IMR-90 (cell line): ENCODE measurements at regions not wholly inside any gene's neighbourhood (a gene's known extent, or its start where the extent isn't known, plus 50 kb on each side); places are given as distances from the start of the nearest gene placed in this dataset.

Source experiments
- ATAC-seq: fragments of 200-7000 bp; cut with Tn5 transposase; 2 replicates; pipeline ENCODE4 v1.9.1; 2020; ENCODE audit warnings: low read depth, mild to moderate bottlenecking, moderate library complexity
- BruUV-seq: library from RNA; stranded (reverse); fragments of 400-500 nt; replicated peaks from 2 replicates; lab custom pipeline; 2021; lab: Mats Ljungman, UMichigan
- CTCF ChIA-PET: fragments of 300-600 bp; formaldehyde crosslinking; extraction: SDS; loops from one replicate; lab custom pipeline; 2021; ENCODE audit warnings: antibody characterized with exemption; lab: Yijun Ruan, JAX
- POLR2A ChIA-PET: fragments of 300-600 bp; sonication (Branson Sonifier 250); formaldehyde crosslinking; loops from one replicate; lab custom pipeline; 2022; ENCODE audit warnings: antibody characterized with exemption; ENCODE audit not compliant: unreplicated experiment; lab: Charles Lee
- DNase-seq: peaks from one replicate; pipeline ENCODE4 v3.0.0; 2013
- H2AFZ ChIP-seq: replicated peaks from 2 replicates; pipeline ENCODE3; 2013; ENCODE audit warnings: low read length, mild to moderate bottlenecking; ENCODE audit not compliant: poor library complexity
- H2AK5ac ChIP-seq: 2 replicates; pipeline ENCODE4 v1.6.1; 2013; ENCODE audit warnings: low read depth, low read length, inconsistent platforms
- H2AK9ac ChIP-seq: replicated peaks from 2 replicates; pipeline ENCODE3; 2013; ENCODE audit warnings: mild to moderate bottlenecking, low read depth, low read length, moderate library complexity; ENCODE audit not compliant: poor library complexity
- H2BK120ac ChIP-seq: 2 replicates; pipeline ENCODE4 v1.6.1; 2013; ENCODE audit warnings: low read depth, low read length, inconsistent platforms
- H2BK15ac ChIP-seq: 3 replicates; pipeline ENCODE4 v1.6.1; 2013; ENCODE audit warnings: low read depth, low read length, inconsistent platforms
- H2BK20ac ChIP-seq: 2 replicates; pipeline ENCODE4 v1.6.1; 2013; ENCODE audit warnings: low read depth, mild to moderate bottlenecking, inconsistent platforms, low read length, moderate library complexity
- H2BK5ac ChIP-seq: 2 replicates; pipeline ENCODE4 v1.6.1; 2013; ENCODE audit warnings: mild to moderate bottlenecking, low read depth, low read length, inconsistent platforms; ENCODE audit not compliant: poor library complexity, severe bottlenecking
- H3K14ac ChIP-seq: replicated peaks from 2 replicates; pipeline ENCODE4 v1.6.1; 2013; ENCODE audit warnings: low read depth, low read length, inconsistent platforms
- H3K18ac ChIP-seq: 2 replicates; pipeline ENCODE4 v1.6.1; 2013; ENCODE audit warnings: low read depth, low read length, control low read depth
- H3K23ac ChIP-seq: 2 replicates; pipeline ENCODE4 v1.6.1; 2013; ENCODE audit warnings: low read depth, low read length, inconsistent platforms
- H3K27ac ChIP-seq: 2 replicates; pipeline ENCODE4 v1.5.1; 2013; ENCODE audit warnings: mild to moderate bottlenecking, control low read depth, low read length; ENCODE audit not compliant: insufficient read depth
- H3K27me3 ChIP-seq: 2 replicates; pipeline ENCODE4 v1.6.1; 2013; ENCODE audit warnings: low read length; ENCODE audit not compliant: control insufficient read depth, insufficient read depth
- H3K36me3 ChIP-seq: 2 replicates; pipeline ENCODE4 v1.6.1; 2013; ENCODE audit warnings: low read length, mixed read lengths; ENCODE audit not compliant: control insufficient read depth, insufficient read depth
- H3K4ac ChIP-seq: 2 replicates; pipeline ENCODE4 v1.6.1; 2013; ENCODE audit warnings: low read depth, low read length, inconsistent platforms
- H3K4me1 ChIP-seq: 2 replicates; pipeline ENCODE4 v1.6.1; 2013; ENCODE audit warnings: low read length, mixed read lengths; ENCODE audit not compliant: control insufficient read depth, insufficient read depth
- H3K4me2 ChIP-seq: 2 replicates; pipeline ENCODE4 v1.6.1; 2013; ENCODE audit warnings: low read depth, mild to moderate bottlenecking, control low read depth, low read length, moderate library complexity
- H3K4me3 ChIP-seq: 2 replicates; pipeline ENCODE4 v1.5.1; 2013; ENCODE audit warnings: low read depth, mild to moderate bottlenecking, control low read depth, low read length, moderate library complexity; ENCODE audit not compliant: insufficient read depth
- H3K56ac ChIP-seq: 2 replicates; pipeline ENCODE4 v1.6.1; 2013; ENCODE audit warnings: low read length, inconsistent platforms; ENCODE audit not compliant: insufficient read depth; ENCODE audit errors: extremely low read depth
- H3K79me1 ChIP-seq, 2 experiments: 2 replicates each; pipeline ENCODE4 v1.6.1; 2013; ENCODE audit warnings: low read length in 2 of 2, inconsistent platforms in 1 of 2, low read depth in 1 of 2
- H3K9ac ChIP-seq: 2 replicates; pipeline ENCODE4 v1.6.1; 2013; ENCODE audit warnings: low read depth, low read length, control low read depth
- H3K9me1 ChIP-seq: 2 replicates; pipeline ENCODE4 v1.6.1; 2013; ENCODE audit warnings: low read length, inconsistent platforms; ENCODE audit not compliant: insufficient read depth
- H3K9me3 ChIP-seq: 2 replicates; pipeline ENCODE4 v1.6.1; 2013; ENCODE audit warnings: low read length; ENCODE audit not compliant: control insufficient read depth, insufficient read depth
- H4K20me1 ChIP-seq: 2 replicates; pipeline ENCODE4 v1.6.1; 2013; ENCODE audit warnings: low read length, inconsistent platforms; ENCODE audit not compliant: insufficient read depth
- H4K5ac ChIP-seq: 2 replicates; pipeline ENCODE4 v1.6.1; 2013; ENCODE audit warnings: mild to moderate bottlenecking, low read depth, low read length, control low read depth
- H4K8ac ChIP-seq, 2 experiments: 2 replicates each; pipeline ENCODE4 v1.6.1; 2013; ENCODE audit warnings: low read depth in 2 of 2, low read length in 2 of 2, control low read depth in 1 of 2, inconsistent platforms in 1 of 2
- H4K91ac ChIP-seq: 2 replicates; pipeline ENCODE4 v1.6.1; 2013; ENCODE audit warnings: low read depth, low read length, inconsistent platforms; ENCODE audit not compliant: insufficient read depth
- FOS ChIP-seq: fragments of 150-350 bp; IDR thresholded peaks from 2 replicates; pipeline ENCODE4 v1.6.1; 2016; ENCODE audit warnings: low read depth, low read length
- MAFK ChIP-seq: IDR thresholded peaks from 2 replicates; pipeline ENCODE4 v1.6.1; 2012; ENCODE audit warnings: low read depth, low read length, improper control_type of control experiment
- NFE2L2 ChIP-seq: fragments of 150-350 bp; IDR thresholded peaks from 2 replicates; pipeline ENCODE4 v1.6.1; 2016; ENCODE audit warnings: low read depth, mild to moderate bottlenecking, low read length
- WGBS, 2 experiments: methylation state at CpG; one replicate each; pipeline versions ENCODE4 v1.1.5 to v1.1.7; 2013; ENCODE audit warnings: missing lambda C conversion rate in 2 of 2; ENCODE audit not compliant: insufficient read length in 1 of 2; ENCODE audit errors: extremely low coverage in 2 of 2; 5-methylcytosine and 5-hydroxymethylcytosine counted together
- dilution Hi-C: fragments of 300-500 bp; cut with HindIII; formaldehyde crosslinking; loops from one replicate; pipeline ENCODE4 v1.14.3; 2018; ENCODE audit warnings: low sequenced_read_pairs; ENCODE audit not compliant: unreplicated experiment
- in situ Hi-C: fragments of 300-500 bp; cut with MboI; formaldehyde crosslinking; loops from 3 replicates; pipeline ENCODE4 v1.14.3; 2019; ENCODE audit warnings: low sequenced_read_pairs, inconsistent platforms, mixed read lengths
- intact Hi-C: fragments of 100-400 bp; cut with micrococcal nuclease; formaldehyde crosslinking; loops from 2 replicates; pipeline ENCODE4 v1.10.0; 2022

GRCh38 chr13:48891586-48891985, 84.1 kb upstream of the FNDC3A start:
- no peak overlapping the region for H4K91ac ChIP-seq
- H4K5ac ChIP-seq: no peak overlapping the region
- POLR2A ChIA-PET: no interaction called here
- WGBS, 2 experiments: 100% methylated on average over 1 of the region's 3 CpGs; no CpG with 5 or more reads in 1 of the 2 experiments
- no peaks in the 10 kb centered on the region for H3K79me1 ChIP-seq
- no peak overlapping the region for H2AK9ac ChIP-seq
- no peak overlapping the region for H3K56ac ChIP-seq
- H3K4me1 ChIP-seq: peaks cover 3% of the 10 kb centered on the region; the same call in 1 of the 2 replicates
- dilution Hi-C loops (no loop called here), in situ Hi-C loops (no loop called here), intact Hi-C loops (no loop called here)
- no peak overlapping the region for H4K8ac ChIP-seq
- no peaks in the 10 kb centered on the region for H3K9me1 ChIP-seq
- H3K9me3 ChIP-seq: no peaks in the 10 kb centered on the region
- no peak overlapping the region; the same call in 1 of the 2 replicates for H3K27ac ChIP-seq
- ATAC-seq (peak; percentile 43; the same call in 1 of the 2 replicates), DNase-seq (peak; percentile 72)
- H3K9ac ChIP-seq: no peak overlapping the region
- H2BK5ac ChIP-seq: peak overlapping the region; percentile 4
- H2BK15ac ChIP-seq: no peak overlapping the region; the same call in 2 of the 3 replicates
- no peaks in the 10 kb centered on the region for H4K20me1 ChIP-seq
- H3K4me3 ChIP-seq: no peak overlapping the region
- no peaks in the 10 kb centered on the region for H3K27me3 ChIP-seq
- CTCF ChIA-PET: no interaction called here
- no peak overlapping the region for H3K14ac ChIP-seq
- no peak overlapping the region for H3K4me2 ChIP-seq
- no peaks in the 10 kb centered on the region for H3K36me3 ChIP-seq
- H3K4ac ChIP-seq: no peak overlapping the region
- H2AFZ ChIP-seq: no peak overlapping the region
- no peak overlapping the region for H3K23ac ChIP-seq
- BruUV-seq: no TSS peak
- TF ChIP-seq MAFK (no peak; the same call in 1 of the 2 replicates), NFE2L2 (peak; percentile 53), FOS (peak; percentile 31; the same call in 1 of the 2 replicates)
- no peak overlapping the region for H2BK20ac ChIP-seq
- no peak overlapping the region; the same call in 1 of the 2 replicates for H3K18ac ChIP-seq
- H2AK5ac ChIP-seq: no peak overlapping the region
- no peak overlapping the region for H2BK120ac ChIP-seq
